Left hindlimb (tissue), 1 donor: ENCODE measurements at regions not wholly inside any gene's neighbourhood (a gene's known extent, or its start where the extent isn't known, plus 50 kb on each side); places are given as distances from the start of the nearest gene placed in this dataset.
A peak's percentile ranks its signal among the peaks of the same experiment; 100 is the strongest.

Source experiments
- DNase-seq: peaks from one replicate; pipeline ENCODE4 v3.0.0-alpha.2; 2018

- no peak for DNase-seq
Measured at GRCh38 chr4:123455360-123455759, 58.8 kb downstream of the SPRY1 start.

GRCh38 chr4:123462007-123462406 is 65.4 kb downstream of the SPRY1 start:
- no peak for DNase-seq

- DNase-seq, result no peak
Measured at GRCh38 chr4:123463869-123464268, 67.3 kb downstream of the SPRY1 start.

GRCh38 chr4:123465416-123465815 is 68.8 kb downstream of the SPRY1 start:
- no peak for DNase-seq

GRCh38 chr4:123466080-123466785 is 69.6 kb downstream of the SPRY1 start:
- DNase-seq, result no peak

GRCh38 chr4:123468479-123469031 is 72.0 kb downstream of the SPRY1 start:
- DNase-seq, result no peak

- DNase-seq, result no peak
Measured at GRCh38 chr4:123469245-123469644, 72.7 kb downstream of the SPRY1 start.

- no peak for DNase-seq
Measured at GRCh38 chr4:123469696-123470095, 73.1 kb downstream of the SPRY1 start.

GRCh38 chr4:123470640-123471039 is 74.0 kb downstream of the SPRY1 start:
- DNase-seq, result no peak

GRCh38 chr4:123471655-123472369 is 75.2 kb downstream of the SPRY1 start:
- DNase-seq, result no peak

- no peak for DNase-seq
Measured at GRCh38 chr4:123474817-123475216, 78.2 kb downstream of the SPRY1 start.

GRCh38 chr4:123476089-123476488 is 79.5 kb downstream of the SPRY1 start:
- no peak for DNase-seq

- peak; percentile 79 for DNase-seq
Measured at GRCh38 chr4:123477711-123478209, 81.2 kb downstream of the SPRY1 start.

GRCh38 chr4:123478859-123479345 is 82.3 kb downstream of the SPRY1 start:
- DNase-seq, result no peak

GRCh38 chr4:123479944-123480343 is 83.3 kb downstream of the SPRY1 start:
- DNase-seq, result no peak

GRCh38 chr4:123480706-123481418 is 84.3 kb downstream of the SPRY1 start:
- no peak for DNase-seq

- DNase-seq, result no peak
Measured at GRCh38 chr4:123481717-123482116, 85.1 kb downstream of the SPRY1 start.

- no peak for DNase-seq
Measured at GRCh38 chr4:123484291-123484926, 87.8 kb downstream of the SPRY1 start.

- no peak for DNase-seq
Measured at GRCh38 chr4:123485601-123486000, 89.0 kb downstream of the SPRY1 start.

- DNase-seq, result no peak
Measured at GRCh38 chr4:123488916-123489315, 92.3 kb downstream of the SPRY1 start.

GRCh38 chr4:123495530-123495929 is 98.9 kb downstream of the SPRY1 start:
- no peak for DNase-seq

- DNase-seq, result no peak
Measured at GRCh38 chr4:123496421-123496820, 99.8 kb downstream of the SPRY1 start.

GRCh38 chr4:123497340-123497739 is 100.7 kb downstream of the SPRY1 start:
- DNase-seq, result no peak
